Epithelial cell of esophagus (primary cell): ENCODE measurements at regions not wholly inside any gene's neighbourhood (a gene's known extent, or its start where the extent isn't known, plus 50 kb on each side); places are given as distances from the start of the nearest gene placed in this dataset.
"Not testable (repeated sequence)": the region's sequence is repeated elsewhere in the genome, so short reads cannot be mapped to it uniquely, and the experiment has no call there.

Experiments used
- DNase-seq: peaks from one replicate; pipeline ENCODE4 v3.0.0; 2010; ENCODE audit warnings: low read depth
- H3K4me3 ChIP-seq: 2 replicates; pipeline ENCODE4 v1.5.1; 2011; ENCODE audit warnings: mild to moderate bottlenecking, low read length, control low read depth
- CTCF ChIP-seq: IDR thresholded peaks from 2 replicates; pipeline ENCODE4 v1.5.1; 2011; ENCODE audit warnings: low read depth, mild to moderate bottlenecking, low read length, control low read depth, inconsistent platforms; ENCODE audit not compliant: insufficient read depth; ENCODE audit errors: missing control alignments

- H3K4me3 ChIP-seq = no peak overlapping the region
- DNase-seq = peak; percentile 0
- no peak for TF ChIP-seq CTCF
Measured at GRCh38 chrX:131441033-131441432, 102.8 kb upstream of the OR13H1 start.

GRCh38 chrX:131445955-131446354 is 97.9 kb upstream of the OR13H1 start:
- H3K4me3 ChIP-seq = no peak overlapping the region
- DNase-seq = no peak
- TF ChIP-seq CTCF = no peak

GRCh38 chrX:131461855-131462254 is 82.0 kb upstream of the OR13H1 start:
- H3K4me3 ChIP-seq, DNase-seq: not testable (repeated sequence)

GRCh38 chrX:131473809-131474208 is 70.1 kb upstream of the OR13H1 start:
- DNase-seq, H3K4me3 ChIP-seq: not testable (repeated sequence)

- TF ChIP-seq CTCF = no peak
Measured at GRCh38 chrX:131477498-131477897, 66.4 kb upstream of the OR13H1 start.

More at GRCh38 chrX:131477498-131477897, 66.4 kb upstream of the OR13H1 start:
- H3K4me3 ChIP-seq = no peak overlapping the region
- no peak for DNase-seq
